BJ (cell line): ENCODE measurements at regions not wholly inside any gene's neighbourhood (a gene's known extent, or its start where the extent isn't known, plus 50 kb on each side); places are given as distances from the start of the nearest gene placed in this dataset.
A peak's percentile ranks its signal among the peaks of the same experiment; 100 is the strongest.

Experiments used
- CTCF ChIA-PET: fragments of 350-600 bp; formaldehyde crosslinking; extraction: SDS; loops from one replicate; lab custom pipeline; 2021; ENCODE audit warnings: antibody characterized with exemption, inconsistent platforms; lab: Yijun Ruan, JAX
- POLR2A ChIA-PET: fragments of 300-600 bp; sonication (Branson Sonifier 250); formaldehyde crosslinking; extraction: SDS; loops from one replicate; lab custom pipeline; 2021; ENCODE audit warnings: antibody characterized with exemption; lab: Charles Lee
- DNase-seq: peaks from one replicate; pipeline ENCODE4 v3.0.0-alpha.2; 2011; ENCODE audit warnings: low read depth
- H3K27me3 ChIP-seq: 2 replicates; pipeline ENCODE4 v1.6.0; 2011; ENCODE audit warnings: low read length; ENCODE audit not compliant: control insufficient read depth, insufficient read depth
- H3K36me3 ChIP-seq: 2 replicates; pipeline ENCODE4 v1.5.1; 2011; ENCODE audit warnings: low read length; ENCODE audit not compliant: control insufficient read depth, insufficient read depth
- H3K4me3 ChIP-seq: 2 replicates; pipeline ENCODE4 v1.5.1; 2011; ENCODE audit warnings: low read depth, mild to moderate bottlenecking, control low read depth, low read length
- TF ChIP-seq, protein P1 (sequence below): IDR thresholded peaks from 2 replicates; pipeline ENCODE4 v1.5.1; 2011; ENCODE audit warnings: low read depth, mild to moderate bottlenecking, control low read depth, inconsistent platforms, low read length, moderate library complexity; ENCODE audit not compliant: insufficient read depth

DNA sequence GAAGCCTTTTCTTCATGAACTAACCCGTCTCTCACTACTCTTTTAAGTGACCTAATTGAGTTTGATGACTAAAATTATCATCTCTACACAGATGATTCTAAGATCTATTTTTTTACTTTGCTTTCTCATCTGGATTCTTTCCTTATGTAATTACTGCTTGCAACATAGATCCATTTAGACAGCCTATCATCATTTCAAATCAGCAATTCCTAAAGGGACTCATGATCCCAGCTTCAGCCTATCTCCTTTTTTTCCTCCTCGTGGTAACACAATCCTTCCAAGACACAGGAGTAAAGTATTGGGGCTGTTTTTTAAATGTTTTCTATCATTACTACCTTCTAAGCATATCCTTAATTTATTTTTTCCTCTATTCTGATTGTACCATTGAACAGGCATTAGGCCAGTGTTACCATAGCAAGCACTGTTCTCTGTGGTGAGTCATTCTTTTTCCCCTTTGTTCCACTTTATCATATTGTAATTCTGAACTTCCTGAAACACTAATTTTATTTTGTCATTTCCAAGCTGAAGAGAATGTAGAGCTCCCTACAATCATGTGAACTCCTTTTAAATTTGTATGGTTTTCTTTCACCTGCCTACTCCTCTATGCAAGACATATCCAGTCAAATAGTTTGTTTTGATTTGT, 190.4 kb upstream of the FAR2 start:
- no peak for DNase-seq
- CTCF ChIA-PET = interaction anchor here (0.7 to 1.9 kb wide), 3 partner anchors 12 to 129 kb away, joined by 3 to 5 read pairs (median 3); no protein-coding TSS in a partner anchor
- H3K27me3 ChIP-seq = no peaks in the 10 kb centered on the region
- TF ChIP-seq, protein P1, sequence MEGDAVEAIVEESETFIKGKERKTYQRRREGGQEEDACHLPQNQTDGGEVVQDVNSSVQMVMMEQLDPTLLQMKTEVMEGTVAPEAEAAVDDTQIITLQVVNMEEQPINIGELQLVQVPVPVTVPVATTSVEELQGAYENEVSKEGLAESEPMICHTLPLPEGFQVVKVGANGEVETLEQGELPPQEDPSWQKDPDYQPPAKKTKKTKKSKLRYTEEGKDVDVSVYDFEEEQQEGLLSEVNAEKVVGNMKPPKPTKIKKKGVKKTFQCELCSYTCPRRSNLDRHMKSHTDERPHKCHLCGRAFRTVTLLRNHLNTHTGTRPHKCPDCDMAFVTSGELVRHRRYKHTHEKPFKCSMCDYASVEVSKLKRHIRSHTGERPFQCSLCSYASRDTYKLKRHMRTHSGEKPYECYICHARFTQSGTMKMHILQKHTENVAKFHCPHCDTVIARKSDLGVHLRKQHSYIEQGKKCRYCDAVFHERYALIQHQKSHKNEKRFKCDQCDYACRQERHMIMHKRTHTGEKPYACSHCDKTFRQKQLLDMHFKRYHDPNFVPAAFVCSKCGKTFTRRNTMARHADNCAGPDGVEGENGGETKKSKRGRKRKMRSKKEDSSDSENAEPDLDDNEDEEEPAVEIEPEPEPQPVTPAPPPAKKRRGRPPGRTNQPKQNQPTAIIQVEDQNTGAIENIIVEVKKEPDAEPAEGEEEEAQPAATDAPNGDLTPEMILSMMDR = no peak
- POLR2A ChIA-PET = no interaction called here
- no peak overlapping the region for H3K4me3 ChIP-seq
- H3K36me3 ChIP-seq = no peaks in the 10 kb centered on the region

DNA sequence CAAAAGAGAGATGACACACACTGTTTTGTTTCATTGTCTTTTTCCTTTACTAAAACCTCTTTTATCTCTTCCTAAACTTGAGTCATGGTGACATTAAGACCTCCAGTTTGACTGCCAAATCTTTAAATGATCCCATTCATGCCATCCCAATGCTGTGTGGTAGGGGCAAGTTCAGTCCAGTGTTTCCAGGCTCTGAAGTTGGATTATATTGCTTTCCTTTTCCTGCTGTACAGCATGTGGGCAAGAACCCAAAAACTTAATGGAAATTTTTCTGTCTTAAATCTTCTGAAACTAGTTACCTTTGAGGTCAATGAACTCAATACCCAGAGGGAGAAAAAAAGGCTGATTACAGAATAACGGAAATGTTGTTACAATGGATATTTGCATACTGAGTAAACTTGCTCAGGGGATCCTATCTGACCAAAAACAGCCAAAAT, 187.1 kb upstream of the FAR2 start:
- no peak overlapping the region for H3K4me3 ChIP-seq
- DNase-seq = no peak
- no peaks in the 10 kb centered on the region for H3K36me3 ChIP-seq
- ChIA-PET CTCF (no interaction called here), POLR2A (no interaction called here)
- H3K27me3 ChIP-seq = no peaks in the 10 kb centered on the region
- TF ChIP-seq, protein P1 = no peak

DNA sequence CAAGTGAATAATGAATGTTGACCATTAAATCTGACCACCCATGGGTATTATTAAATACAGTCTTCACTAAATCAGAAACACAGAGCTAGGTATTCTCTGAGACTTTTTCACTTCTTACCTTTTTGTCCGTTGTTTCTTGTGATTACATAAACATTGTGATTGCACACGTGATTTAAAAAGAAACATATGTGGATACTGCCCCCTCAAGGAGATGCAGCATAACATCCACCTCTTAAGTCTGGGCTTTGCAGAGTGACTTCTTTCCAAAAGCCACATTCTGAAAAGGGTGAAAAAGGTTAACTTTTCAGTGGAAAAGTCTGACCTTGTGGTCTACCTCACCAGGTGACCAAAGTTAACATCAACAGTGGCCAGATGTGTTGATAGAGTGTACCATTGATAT, 185.5 kb upstream of the FAR2 start:
- POLR2A ChIA-PET = no interaction called here
- TF ChIP-seq, protein P1 = peak; percentile 44
- CTCF ChIA-PET = interaction anchor here (0.5 to 1.3 kb wide), 5 partner anchors 9 to 418 kb away, joined by 3 to 5 read pairs (median 3); no protein-coding TSS in a partner anchor

DNA sequence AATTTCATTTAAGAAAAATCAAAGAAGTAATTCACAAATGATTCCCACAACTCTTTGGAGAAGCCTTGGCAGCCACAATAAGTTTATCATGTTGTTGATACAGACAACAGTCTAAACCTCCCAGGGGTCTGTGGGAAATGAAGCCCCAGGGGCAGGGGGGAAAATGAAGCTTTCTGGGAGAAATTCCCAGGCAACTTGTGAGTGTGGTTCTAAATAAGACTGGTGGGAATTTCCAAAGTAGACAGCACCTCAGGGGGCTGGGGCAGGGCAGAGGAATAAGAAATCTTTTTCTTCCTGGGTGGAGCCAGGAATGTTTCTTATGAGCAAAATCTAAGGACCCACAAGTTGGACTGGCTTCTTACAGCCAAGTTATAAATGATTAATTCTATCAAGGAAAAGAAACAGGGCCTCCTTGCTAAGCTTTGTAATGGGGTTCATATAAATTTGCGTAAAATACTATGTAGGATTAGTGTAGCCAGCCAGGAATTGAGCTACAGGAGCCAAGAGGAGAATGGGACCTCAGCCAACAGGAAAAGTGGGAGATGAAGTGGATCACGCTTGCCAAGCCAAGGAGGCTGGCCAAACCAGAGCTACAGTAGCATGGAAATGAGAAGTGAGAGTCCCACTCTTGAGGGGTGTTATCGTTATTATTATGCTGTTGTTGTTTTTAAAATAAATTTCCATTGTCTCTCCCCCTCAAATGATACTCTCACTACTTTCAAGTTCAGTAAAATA, 182.9 kb upstream of the FAR2 start:
- no peaks in the 10 kb centered on the region for H3K27me3 ChIP-seq
- POLR2A ChIA-PET = no interaction called here
- H3K4me3 ChIP-seq = no peak overlapping the region
- CTCF ChIA-PET = interaction anchor here (0.9 kb wide), 1 partner anchor 93 kb away, joined by 3 read pairs; no protein-coding TSS in a partner anchor
- H3K36me3 ChIP-seq = no peaks in the 10 kb centered on the region
- TF ChIP-seq, protein P1 = no peak
- DNase-seq = no peak

More for the DNA sequence above, 185.5 kb upstream of the FAR2 start:
- no peak overlapping the region for H3K4me3 ChIP-seq
- no peak for DNase-seq
- H3K36me3 ChIP-seq = no peaks in the 10 kb centered on the region
- H3K27me3 ChIP-seq = no peaks in the 10 kb centered on the region

DNA sequence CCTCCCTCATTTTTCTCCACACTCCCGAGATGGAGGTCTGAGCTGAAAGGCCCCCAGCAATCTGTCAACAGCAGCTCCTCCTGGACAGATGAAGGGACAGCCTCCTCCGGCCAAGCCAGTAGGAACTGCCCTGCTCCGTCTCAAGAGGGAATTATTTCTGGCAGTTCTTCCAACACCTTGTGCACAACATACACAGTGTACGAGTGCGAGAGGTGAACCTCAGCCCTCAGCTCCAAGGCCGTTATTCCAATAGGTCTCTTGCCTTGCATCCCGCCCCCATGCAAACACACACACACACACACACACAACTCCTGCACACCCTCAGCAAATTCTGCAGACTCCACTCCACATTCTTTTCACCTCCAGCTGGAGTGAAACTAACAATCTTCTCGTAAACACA, 181.7 kb upstream of the FAR2 start:
- ChIA-PET CTCF (no interaction called here), POLR2A (no interaction called here)

More for the DNA sequence above, 181.7 kb upstream of the FAR2 start:
- TF ChIP-seq, protein P1 = no peak
- no peaks in the 10 kb centered on the region for H3K27me3 ChIP-seq
- DNase-seq = no peak
- no peaks in the 10 kb centered on the region for H3K36me3 ChIP-seq
- no peak overlapping the region for H3K4me3 ChIP-seq
